Esophagus muscularis mucosa (tissue), 4 donors: ENCODE measurements at regions not wholly inside any gene's neighbourhood (a gene's known extent, or its start where the extent isn't known, plus 50 kb on each side); places are given as distances from the start of the nearest gene placed in this dataset.

Experiments
- DNase-seq: peaks from one replicate; pipeline ENCODE4 v3.0.0-alpha.2; 2017; ENCODE audit errors: extremely low spot score
- H3K27ac ChIP-seq, 4 donors: fragments of 200-600 bp; sonication (generic); replicated peaks in 1 of 4; 1 replicate in 3 of 4; 2 replicates in 1 of 4; pipeline ENCODE4 v1.5.1; 2016 to 2019; ENCODE audit warnings: mild to moderate bottlenecking in 1 of 4
- H3K27me3 ChIP-seq, 4 donors: fragments of 200-600 bp; sonication (generic); one replicate each; pipeline versions ENCODE4 v1.5.1 to v1.6.0; 2016 to 2019
- H3K36me3 ChIP-seq, 4 donors: fragments of 200-600 bp; sonication (generic); one replicate each; pipeline ENCODE4 v1.5.1; 2016 to 2019
- H3K4me1 ChIP-seq, 4 donors: fragments of 200-600 bp; sonication (generic); one replicate each; pipeline ENCODE4 v1.5.1; 2016 to 2019
- H3K4me3 ChIP-seq, 4 donors: fragments of 200-600 bp; sonication (generic); 1 replicate in 2 of 4; 2 replicates in 2 of 4; pipeline ENCODE4 v1.5.1; 2016 to 2019; ENCODE audit warnings: mild to moderate bottlenecking in 4 of 4, moderate library complexity in 1 of 4
- H3K9me3 ChIP-seq, 4 donors: fragments of 200-600 bp; sonication (generic); 1 replicate in 3 of 4; 2 replicates in 1 of 4; pipeline ENCODE4 v1.5.1; 2016 to 2019
- CTCF ChIP-seq, 3 experiments: fragments of 200-600 bp in 2 of 3; fragments of 450-650 bp in 1 of 3; sonication (generic) in 2 of 3; IDR thresholded peaks; one replicate each; pipeline ENCODE4 v1.5.1; 2017 to 2019; ENCODE audit warnings: antibody characterized with exemption in 3 of 3, mild to moderate bottlenecking in 2 of 3, moderate library complexity in 1 of 3
- EP300 ChIP-seq: sonication (generic); formaldehyde crosslinking; IDR thresholded peaks from one replicate; pipeline ENCODE4 v1.6.1; 2017; ENCODE audit warnings: antibody characterized with exemption
- POLR2A ChIP-seq: fragments of 450-650 bp; IDR thresholded peaks from one replicate; pipeline ENCODE4 v1.6.1; 2017; ENCODE audit warnings: antibody characterized with exemption, moderate library complexity, mild to moderate bottlenecking, low read depth
- POLR2AphosphoS5 ChIP-seq, 2 donors: sonication (generic); formaldehyde crosslinking; IDR thresholded peaks; one replicate each; pipeline ENCODE4 v1.6.1; 2017; ENCODE audit warnings: antibody characterized with exemption in 2 of 2
- WGBS: methylation state at CpG from one replicate; pipeline ENCODE4 v1.1.5; 2018; 5-methylcytosine and 5-hydroxymethylcytosine counted together
- intact Hi-C: fragments of 100-400 bp; cut with DNase I; formaldehyde crosslinking; loops from one replicate; pipeline ENCODE4 v1.15.1; 2023

GRCh38 chr18:46314011-46314410, 209.8 kb downstream of the HAUS1 start:
- Histone ChIP-seq H3K4me1 (no peaks in the 10 kb centered on the region), H3K36me3 (no peaks in the 10 kb centered on the region), H3K27me3 (no peaks in the 10 kb centered on the region), H3K27ac (no peak overlapping the region), H3K4me3 (no peak overlapping the region), H3K9me3 (no peaks in the 10 kb centered on the region)
- WGBS: 95% methylated on average over 7 of the region's 7 CpGs
- DNase-seq: no peak
- intact Hi-C loops: no loop called here
- no peak for TF ChIP-seq CTCF (IDR thresholded peaks at IDR 0.05)

GRCh38 chr18:46315161-46315560, 211.0 kb downstream of the HAUS1 start:
- no peak for DNase-seq
- no peaks in the 10 kb centered on the region for H3K27me3 ChIP-seq
- 78% methylated on average over 1 of the region's 2 CpGs for WGBS
- TF ChIP-seq POLR2A (no peak), CTCF (IDR thresholded peaks at IDR 0.05) (no peak), EP300 (no peak), POLR2AphosphoS5 (IDR thresholded peaks at IDR 0.05) (no peak)
- intact Hi-C loops: no loop called here
- no peak overlapping the region for H3K4me3 ChIP-seq
- no peaks in the 10 kb centered on the region for H3K4me1 ChIP-seq
- no peaks in the 10 kb centered on the region for H3K9me3 ChIP-seq
- H3K36me3 ChIP-seq: no peaks in the 10 kb centered on the region
- H3K27ac ChIP-seq: no peak overlapping the region

GRCh38 chr18:46318356-46318755, 214.2 kb downstream of the HAUS1 start:
- Histone ChIP-seq H3K9me3 (no peaks in the 10 kb centered on the region), H3K4me1 (no peaks in the 10 kb centered on the region), H3K27ac (no peak overlapping the region), H3K27me3 (no peaks in the 10 kb centered on the region), H3K4me3 (no peak overlapping the region), H3K36me3 (no peaks in the 10 kb centered on the region)
- 85% methylated on average over 3 of the region's 5 CpGs for WGBS
- no peak for TF ChIP-seq EP300
- TF ChIP-seq POLR2AphosphoS5 (IDR thresholded peaks at IDR 0.05): no peak
- no peak for TF ChIP-seq CTCF (IDR thresholded peaks at IDR 0.05)
- TF ChIP-seq POLR2A: no peak
- no peak for DNase-seq
- intact Hi-C loops: no loop called here

- DNase-seq: no peak
- Histone ChIP-seq H3K36me3 (no peaks in the 10 kb centered on the region), H3K27ac (no peak overlapping the region), H3K4me1 (no peaks in the 10 kb centered on the region), H3K9me3 (no peaks in the 10 kb centered on the region), H3K27me3 (no peaks in the 10 kb centered on the region), H3K4me3 (no peak overlapping the region)
- WGBS: 79% methylated on average over 1 of the region's 1 CpG
- intact Hi-C loops: no loop called here
- TF ChIP-seq POLR2A (no peak), POLR2AphosphoS5 (IDR thresholded peaks at IDR 0.05) (no peak), CTCF (IDR thresholded peaks at IDR 0.05) (no peak), EP300 (no peak)
Measured at GRCh38 chr18:46319783-46320182, 215.6 kb downstream of the HAUS1 start.

- Histone ChIP-seq H3K36me3 (no peaks in the 10 kb centered on the region), H3K27me3 (no peaks in the 10 kb centered on the region), H3K9me3 (no peaks in the 10 kb centered on the region), H3K27ac (no peak overlapping the region), H3K4me1 (no peaks in the 10 kb centered on the region), H3K4me3 (no peak overlapping the region)
- DNase-seq: no peak
- intact Hi-C loops: no loop called here
- no peak for TF ChIP-seq POLR2AphosphoS5 (IDR thresholded peaks at IDR 0.05)
- no peak for TF ChIP-seq POLR2A
- no peak for TF ChIP-seq CTCF (IDR thresholded peaks at IDR 0.05)
- no peak for TF ChIP-seq EP300
- 92% methylated on average over 4 of the region's 4 CpGs for WGBS
Measured at GRCh38 chr18:46320297-46320696, 216.1 kb downstream of the HAUS1 start.
